Smooth muscle cell (in vitro differentiated cells): ENCODE measurements at regions not wholly inside any gene's neighbourhood (a gene's known extent, or its start where the extent isn't known, plus 50 kb on each side); places are given as distances from the start of the nearest gene placed in this dataset.

ENCODE experiments used
- DNase-seq: peaks from one replicate; lab custom pipeline; 2025; ENCODE audit not compliant: unreplicated experiment; lab: John Stamatoyannopoulos, UW
- H2AFZ ChIP-seq: fragments of 200-600 bp; sonication (generic); 2 replicates; pipeline ENCODE4 v1.6.0; 2016; ENCODE audit warnings: antibody characterized with exemption, low read depth, mild to moderate bottlenecking
- H3F3A ChIP-seq: fragments of 200-600 bp; sonication (generic); 2 replicates; pipeline ENCODE4 v1.6.0; 2017; ENCODE audit warnings: antibody characterized with exemption, low read depth
- H3K27ac ChIP-seq: fragments of 200-600 bp; sonication (generic); 2 replicates; pipeline ENCODE4 v1.5.1; 2016; ENCODE audit warnings: low read depth, mild to moderate bottlenecking
- H3K27me3 ChIP-seq: fragments of 200-600 bp; sonication (generic); 2 replicates; pipeline ENCODE4 v1.6.1; 2016; ENCODE audit warnings: low read depth, mild to moderate bottlenecking
- H3K36me3 ChIP-seq: fragments of 200-600 bp; sonication (generic); 2 replicates; pipeline ENCODE4 v1.5.1; 2016; ENCODE audit warnings: low read depth
- H3K4me1 ChIP-seq: fragments of 200-600 bp; sonication (generic); 2 replicates; pipeline ENCODE4 v1.5.1; 2016; ENCODE audit warnings: low read depth
- H3K4me2 ChIP-seq: fragments of 200-600 bp; sonication (generic); 2 replicates; pipeline ENCODE4 v1.6.0; 2016; ENCODE audit warnings: mild to moderate bottlenecking
- H3K4me3 ChIP-seq: fragments of 200-600 bp; sonication (generic); 2 replicates; pipeline ENCODE4 v1.5.1; 2016; ENCODE audit warnings: mild to moderate bottlenecking
- H3K79me2 ChIP-seq: fragments of 200-600 bp; sonication (generic); 2 replicates; pipeline ENCODE4 v1.6.0; 2016; ENCODE audit warnings: low read depth, mild to moderate bottlenecking
- H3K9ac ChIP-seq: fragments of 200-600 bp; sonication (generic); 2 replicates; pipeline ENCODE4 v1.6.0; 2016; ENCODE audit warnings: low read depth
- H3K9me3 ChIP-seq: fragments of 200-600 bp; sonication (generic); replicated peaks from 2 replicates; pipeline ENCODE4 v1.5.1; 2016; ENCODE audit warnings: low read depth
- H4K20me1 ChIP-seq: fragments of 200-600 bp; sonication (generic); 2 replicates; pipeline ENCODE4 v1.6.0; 2016; ENCODE audit warnings: low read depth
- CTCF ChIP-seq: fragments of 200-600 bp; sonication (generic); IDR thresholded peaks from 2 replicates; pipeline ENCODE4 v1.5.1; 2017; ENCODE audit warnings: borderline replicate concordance, mild to moderate bottlenecking, antibody characterized with exemption; ENCODE audit not compliant: insufficient read depth, poor library complexity, severe bottlenecking
- WGBS: methylation state at CpG from one replicate; pipeline ENCODE4 v1.1.7; 2016; ENCODE audit warnings: low lambda C conversion rate; 5-methylcytosine and 5-hydroxymethylcytosine counted together

DNA sequence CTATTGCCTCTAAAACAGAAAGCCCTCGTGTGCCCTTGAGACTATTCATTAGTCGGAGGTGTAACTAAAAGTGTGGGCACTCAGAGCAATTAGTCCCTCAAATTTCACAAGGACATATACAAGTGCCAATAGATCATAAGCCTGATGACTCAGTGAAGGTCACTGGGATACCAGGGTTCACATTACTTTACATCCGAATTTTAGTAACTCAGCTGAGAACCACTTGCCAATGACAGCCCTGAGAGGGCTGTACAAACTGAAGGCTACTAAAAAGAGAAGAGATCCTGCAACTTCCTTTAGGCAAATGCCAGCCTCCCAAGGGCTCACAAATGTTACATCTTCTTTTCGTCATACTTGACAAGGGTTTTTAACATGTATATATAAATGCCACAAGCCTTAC, 369.6 kb downstream of the TENT5A start:
- DNase-seq, result no peak
- no peak for TF ChIP-seq CTCF
- no peaks in the 10 kb centered on the region for H3F3A ChIP-seq
- H3K79me2 ChIP-seq, result no peaks in the 10 kb centered on the region
- no peak overlapping the region for H3K4me2 ChIP-seq
- no peaks in the 10 kb centered on the region for H3K4me1 ChIP-seq
- no peak overlapping the region for H2AFZ ChIP-seq
- no peaks in the 10 kb centered on the region for H3K9me3 ChIP-seq
- 82% methylated on average over 4 of the region's 4 CpGs for WGBS
- H3K36me3 ChIP-seq, result peaks cover 5% of the 10 kb centered on the region
- no peak overlapping the region for H3K27ac ChIP-seq
- H3K9ac ChIP-seq, result no peak overlapping the region
- no peaks in the 10 kb centered on the region for H4K20me1 ChIP-seq
- no peak overlapping the region for H3K4me3 ChIP-seq
- H3K27me3 ChIP-seq, result no peaks in the 10 kb centered on the region

DNA sequence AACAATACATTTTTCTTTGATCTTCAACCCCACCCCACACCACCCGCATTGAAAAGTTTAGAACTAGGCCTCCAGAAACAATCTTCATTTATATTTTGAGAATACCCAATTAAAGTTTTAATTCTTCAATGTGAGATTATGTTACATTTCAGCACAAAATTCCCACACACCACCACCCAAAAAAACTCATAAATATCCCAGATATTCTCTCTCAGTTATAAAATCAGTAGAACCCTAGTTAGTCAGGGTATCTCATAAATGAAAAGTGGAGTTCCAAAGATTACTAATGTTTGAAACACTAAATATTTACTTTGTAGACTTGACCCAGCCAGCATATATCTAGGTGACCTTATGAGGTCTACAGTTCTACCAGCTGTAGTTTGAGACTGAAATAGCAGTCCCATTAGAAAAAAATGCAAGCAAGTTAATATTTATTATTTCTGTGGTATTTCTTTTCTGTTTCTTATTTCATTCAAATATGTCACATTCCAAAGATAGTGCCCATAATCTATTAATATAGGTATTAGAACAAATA, 371.0 kb downstream of the TENT5A start:
- Histone ChIP-seq H2AFZ (no peak overlapping the region), H3K4me3 (no peak overlapping the region), H3K79me2 (no peaks in the 10 kb centered on the region), H3K9ac (no peak overlapping the region), H3K27ac (no peak overlapping the region), H4K20me1 (no peaks in the 10 kb centered on the region), H3F3A (no peaks in the 10 kb centered on the region), H3K9me3 (no peaks in the 10 kb centered on the region), H3K4me2 (no peak overlapping the region), H3K36me3 (peaks cover 4% of the 10 kb centered on the region), H3K4me1 (no peaks in the 10 kb centered on the region), H3K27me3 (no peaks in the 10 kb centered on the region)
- no peak for DNase-seq
- WGBS, result 97% methylated on average over 1 of the region's 1 CpG
- no peak for TF ChIP-seq CTCF

- TF ChIP-seq CTCF, result no peak
- Histone ChIP-seq H3K27ac (no peak overlapping the region), H3K9me3 (no peaks in the 10 kb centered on the region), H3K4me1 (no peaks in the 10 kb centered on the region), H3K9ac (no peak overlapping the region), H3F3A (no peaks in the 10 kb centered on the region), H3K36me3 (no peaks in the 10 kb centered on the region), H4K20me1 (no peaks in the 10 kb centered on the region), H3K4me3 (no peak overlapping the region), H3K4me2 (no peak overlapping the region), H3K27me3 (no peaks in the 10 kb centered on the region), H3K79me2 (no peaks in the 10 kb centered on the region), H2AFZ (no peak overlapping the region)
- 92% methylated on average over 1 of the region's 1 CpG for WGBS
- no peak for DNase-seq
Measured at GRCh38 chr6:81380718-81381338, 371.7 kb downstream of the TENT5A start.

- H3K27ac ChIP-seq, result no peak overlapping the region
- no peaks in the 10 kb centered on the region for H3K79me2 ChIP-seq
- no peaks in the 10 kb centered on the region for H3K27me3 ChIP-seq
- no peak overlapping the region for H2AFZ ChIP-seq
- H4K20me1 ChIP-seq, result no peaks in the 10 kb centered on the region
- no peak for DNase-seq
- no peaks in the 10 kb centered on the region for H3K4me1 ChIP-seq
- no peaks in the 10 kb centered on the region for H3K9me3 ChIP-seq
- TF ChIP-seq CTCF, result no peak
- H3K9ac ChIP-seq, result no peak overlapping the region
- WGBS, result 82% methylated on average over 5 of the region's 5 CpGs
- H3K4me3 ChIP-seq, result no peak overlapping the region
- H3K4me2 ChIP-seq, result no peak overlapping the region
- H3K36me3 ChIP-seq, result no peaks in the 10 kb centered on the region
- H3F3A ChIP-seq, result no peaks in the 10 kb centered on the region
Measured at GRCh38 chr6:81376745-81377144, 375.7 kb downstream of the TENT5A start.
